Keratinocyte (primary cell): ENCODE measurements at regions not wholly inside any gene's neighbourhood (a gene's known extent, or its start where the extent isn't known, plus 50 kb on each side); places are given as distances from the start of the nearest gene placed in this dataset.

Experiments
- CTCF ChIP-seq, 3 experiments: IDR thresholded peaks in 1 of 3; conservative IDR thresholded peaks in 1 of 3; optimal IDR thresholded peaks in 1 of 3; 2 replicates in 2 of 3; 3 replicates in 1 of 3; pipeline versions ENCODE3 to v1.5.1; 2011; ENCODE audit warnings: low read length in 3 of 3, mild to moderate bottlenecking in 3 of 3, moderate library complexity in 2 of 3, control low read depth in 1 of 3, inconsistent platforms in 1 of 3; ENCODE audit not compliant: insufficient read depth in 2 of 3; ENCODE audit errors: extremely low read depth in 1 of 3
- EZH2 ChIP-seq: IDR thresholded peaks from one replicate; pipeline ENCODE4 v1.6.1; 2012; ENCODE audit warnings: inconsistent platforms, mild to moderate bottlenecking, low read length, moderate library complexity

GRCh38 chr2:107132070-107132469, 246.1 kb upstream of the ST6GAL2 start:
- TF ChIP-seq CTCF (optimal IDR thresholded peaks at IDR 0.05 in 1 of 3, IDR thresholded peaks at IDR 0.05 in 1 of 3, conservative IDR thresholded peaks at IDR 0.05 in 1 of 3; ENCODE audit: extremely low read depth in 1 of 3, insufficient read depth in 2 of 3, low read length in 3 of 3), result no peak
- no peak for TF ChIP-seq EZH2
